ENCODE measurements at regions not wholly inside any gene's neighbourhood (a gene's known extent, or its start where the extent isn't known, plus 50 kb on each side); places are given as distances from the start of the nearest gene placed in this dataset.
"Not testable (repeated sequence)": the region's sequence is repeated elsewhere in the genome, so short reads cannot be mapped to it uniquely, and the experiment has no call there.

DNA sequence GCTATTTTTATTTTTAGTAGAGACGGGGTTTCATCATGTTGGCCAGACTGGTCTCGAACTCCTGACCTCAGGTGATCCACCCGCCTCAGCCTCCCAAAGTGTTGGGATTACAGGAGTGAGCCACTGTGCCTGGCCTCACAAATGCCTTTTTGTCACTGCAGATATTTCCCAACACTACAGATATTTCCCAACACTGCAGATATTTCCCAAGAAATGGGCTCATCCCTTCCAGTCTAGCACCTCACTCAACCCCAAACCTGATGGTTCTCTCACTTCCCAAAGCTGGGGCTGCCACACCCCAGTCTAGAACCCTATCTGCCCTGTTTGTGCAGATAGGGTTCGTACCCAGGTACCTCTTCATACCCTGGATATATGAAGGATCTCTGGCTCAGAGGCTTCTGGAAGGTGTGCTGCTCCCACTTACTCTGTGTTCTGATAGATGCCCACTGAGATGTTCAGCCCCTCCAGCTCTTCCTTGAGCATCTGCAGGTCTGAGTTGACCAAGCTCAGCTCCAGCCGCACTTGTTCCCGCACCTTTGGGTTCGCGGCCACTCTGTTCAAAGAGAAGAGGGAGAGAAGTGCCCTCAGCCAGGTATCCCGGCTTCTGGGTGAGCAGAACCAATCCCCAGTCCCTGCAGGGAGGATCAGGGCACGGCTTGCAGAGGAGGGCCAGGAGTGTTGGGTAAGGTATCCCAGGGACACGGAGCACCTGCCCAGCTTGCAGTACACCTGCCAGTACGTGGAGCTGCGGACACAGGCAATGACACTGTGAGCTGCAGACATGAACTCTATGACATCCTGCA lies 265.1 kb downstream of the GOLGA6L6 start:
- H3K4me1 ChIP-seq; H3K27me3 ChIP-seq (replicated peaks in 1 of 7); intact Hi-C loops (cut with DNase I; ENCODE audit: low total_unique reads); H3K36me3 ChIP-seq; H3K4me3 ChIP-seq; H3K27ac ChIP-seq: not testable (repeated sequence)
- peaks cover 0 to 80% (median 31%) of the 10 kb centered on the region in 8 donors for H3K9me3 ChIP-seq
- 76 to 81% (median 79%) methylated on average over 13 of the region's 13 CpGs for WGBS, 5 donors
- peak; percentile 78 for DNase-seq

DNA sequence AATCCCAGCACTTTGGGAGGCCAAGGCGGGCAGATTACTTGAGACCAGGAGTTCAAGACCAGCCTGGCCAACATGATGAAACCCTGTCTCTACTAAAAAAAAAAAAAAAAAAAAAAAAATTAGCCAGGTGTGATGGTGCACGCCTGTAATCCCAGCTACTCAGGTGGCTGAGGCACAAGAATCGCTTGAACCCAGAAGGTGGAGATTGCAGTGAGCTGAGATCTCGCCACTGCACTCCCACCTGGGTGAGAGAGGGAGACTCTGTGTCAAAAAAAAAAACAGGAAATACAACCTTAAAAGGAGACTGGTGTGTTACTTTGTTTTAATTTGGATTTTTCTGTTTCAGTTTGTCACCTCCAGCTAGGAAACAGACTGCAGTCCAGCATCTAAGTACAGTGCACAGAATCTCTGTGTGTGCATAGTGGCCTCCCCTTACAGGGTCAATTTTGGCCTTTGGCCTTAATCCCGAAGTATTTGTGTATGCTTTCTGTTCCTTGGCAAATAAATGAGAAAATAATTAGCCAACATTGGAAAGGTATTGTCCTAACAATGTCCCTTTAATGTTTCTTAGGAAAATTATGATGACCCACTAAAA lies 266.1 kb downstream of the GOLGA6L6 start:
- DNase-seq; H3K36me3 ChIP-seq; H3K4me1 ChIP-seq; H3K27me3 ChIP-seq (replicated peaks in 1 of 7); intact Hi-C loops (cut with DNase I; ENCODE audit: low total_unique reads); H3K27ac ChIP-seq; H3K4me3 ChIP-seq: not testable (repeated sequence)
- peaks cover 0 to 75% (median 20%) of the 10 kb centered on the region in 8 donors for H3K9me3 ChIP-seq
- WGBS, 5 donors: 63 to 78% (median 64%) methylated on average over 5 of the region's 5 CpGs

DNA sequence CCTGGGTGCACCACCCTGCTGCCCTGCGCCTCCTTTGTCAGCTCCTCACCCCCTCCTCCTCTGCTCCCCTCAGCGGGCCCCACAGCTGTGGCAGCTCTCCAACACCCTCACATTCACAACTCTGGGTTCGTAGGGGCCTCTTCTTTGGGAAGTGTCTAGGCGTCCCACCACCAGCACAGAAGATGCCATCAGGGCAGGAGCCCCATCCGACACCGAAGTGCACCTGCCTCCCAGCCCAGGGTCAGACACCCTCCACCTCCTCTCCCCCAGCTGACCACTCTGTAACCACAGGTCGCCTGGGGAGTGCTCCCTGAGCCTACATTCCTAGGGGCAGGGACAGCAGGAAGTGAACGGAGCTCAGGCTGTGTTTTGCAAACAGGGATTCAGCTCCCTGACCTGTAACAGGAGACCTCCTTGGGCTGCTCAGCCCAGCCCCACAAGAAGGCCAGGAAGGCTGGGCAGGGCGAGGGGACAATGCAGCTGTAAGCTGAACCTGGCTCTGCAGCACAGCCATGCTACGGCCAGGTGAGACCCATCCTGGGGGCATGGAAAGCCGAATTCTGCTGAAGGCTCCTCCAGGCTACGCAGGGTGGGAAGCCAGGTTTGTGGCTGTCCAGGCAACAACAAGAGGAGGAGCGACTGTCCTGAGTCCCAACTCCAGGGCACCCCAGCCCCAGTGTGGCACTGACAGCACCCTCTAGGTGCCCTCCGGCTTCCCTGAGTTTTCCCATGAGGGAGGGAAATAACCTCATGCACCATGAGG lies 269.0 kb downstream of the GOLGA6L6 start:
- 73 to 80% (median 78%) methylated on average over 13 to 14 of the region's 14 CpGs for WGBS, 5 donors
- intact Hi-C loops (cut with DNase I; ENCODE audit: low total_unique reads): no loop called here
- H3K9me3 ChIP-seq: peaks cover 0 to 58% (median 12%) of the 10 kb centered on the region in 8 donors
- H3K27ac ChIP-seq: no peak overlapping the region
- TF ChIP-seq POLR2AphosphoS5 (IDR thresholded peaks at IDR 0.05) (no peak), POLR2A (IDR thresholded peaks at IDR 0.05) (no peak)
- TF ChIP-seq, protein P1, sequence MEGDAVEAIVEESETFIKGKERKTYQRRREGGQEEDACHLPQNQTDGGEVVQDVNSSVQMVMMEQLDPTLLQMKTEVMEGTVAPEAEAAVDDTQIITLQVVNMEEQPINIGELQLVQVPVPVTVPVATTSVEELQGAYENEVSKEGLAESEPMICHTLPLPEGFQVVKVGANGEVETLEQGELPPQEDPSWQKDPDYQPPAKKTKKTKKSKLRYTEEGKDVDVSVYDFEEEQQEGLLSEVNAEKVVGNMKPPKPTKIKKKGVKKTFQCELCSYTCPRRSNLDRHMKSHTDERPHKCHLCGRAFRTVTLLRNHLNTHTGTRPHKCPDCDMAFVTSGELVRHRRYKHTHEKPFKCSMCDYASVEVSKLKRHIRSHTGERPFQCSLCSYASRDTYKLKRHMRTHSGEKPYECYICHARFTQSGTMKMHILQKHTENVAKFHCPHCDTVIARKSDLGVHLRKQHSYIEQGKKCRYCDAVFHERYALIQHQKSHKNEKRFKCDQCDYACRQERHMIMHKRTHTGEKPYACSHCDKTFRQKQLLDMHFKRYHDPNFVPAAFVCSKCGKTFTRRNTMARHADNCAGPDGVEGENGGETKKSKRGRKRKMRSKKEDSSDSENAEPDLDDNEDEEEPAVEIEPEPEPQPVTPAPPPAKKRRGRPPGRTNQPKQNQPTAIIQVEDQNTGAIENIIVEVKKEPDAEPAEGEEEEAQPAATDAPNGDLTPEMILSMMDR (IDR thresholded peaks at IDR 0.05 in 8 of 11, conservative IDR thresholded peaks at IDR 0.05 in 3 of 11): no peak
- no peaks in the 10 kb centered on the region for H3K36me3 ChIP-seq
- no peaks in the 10 kb centered on the region for H3K4me1 ChIP-seq
- no peak overlapping the region for H3K4me3 ChIP-seq
- peaks cover 0 to 7% (median 0%) of the 10 kb centered on the region in 7 donors for H3K27me3 ChIP-seq (replicated peaks in 1 of 7)
- peak; percentile 79 for DNase-seq

DNA sequence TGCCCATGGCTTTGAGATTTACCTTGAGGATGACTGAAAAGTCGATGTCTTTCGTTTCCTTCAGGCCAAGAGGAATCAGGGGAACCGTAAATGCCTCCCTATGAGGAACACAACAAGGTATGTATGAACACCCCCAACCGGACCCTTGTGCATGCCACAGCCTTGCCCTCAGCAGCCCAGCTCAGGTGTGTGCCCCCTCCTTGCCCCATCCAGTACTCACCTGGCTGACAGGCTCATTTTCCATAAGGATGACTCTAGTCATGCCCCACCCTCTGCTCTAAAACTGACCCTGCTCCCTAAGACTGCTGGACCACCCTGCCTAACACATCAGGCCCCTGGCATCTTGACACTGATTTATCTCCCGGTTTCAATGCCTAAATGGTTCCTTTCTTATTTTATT lies 270.0 kb downstream of the GOLGA6L6 start:
- no peak overlapping the region for H3K27ac ChIP-seq
- intact Hi-C loops (cut with DNase I; ENCODE audit: low total_unique reads): no loop called here
- H3K4me3 ChIP-seq: no peak overlapping the region
- no peaks in the 10 kb centered on the region for H3K36me3 ChIP-seq
- H3K4me1 ChIP-seq: no peaks in the 10 kb centered on the region
- peaks cover 0 to 7% (median 0%) of the 10 kb centered on the region in 7 donors for H3K27me3 ChIP-seq (replicated peaks in 1 of 7)
- peaks cover 0 to 49% (median 7%) of the 10 kb centered on the region in 8 donors for H3K9me3 ChIP-seq
- peak; percentile 74 for DNase-seq
- WGBS, 5 donors: 53 to 67% (median 63%) methylated on average over 5 of the region's 5 CpGs
- TF ChIP-seq, protein P1 (IDR thresholded peaks at IDR 0.05 in 8 of 11, conservative IDR thresholded peaks at IDR 0.05 in 3 of 11): no peak
- TF ChIP-seq POLR2A (IDR thresholded peaks at IDR 0.05): no peak
- no peak for TF ChIP-seq POLR2AphosphoS5 (IDR thresholded peaks at IDR 0.05)

DNA sequence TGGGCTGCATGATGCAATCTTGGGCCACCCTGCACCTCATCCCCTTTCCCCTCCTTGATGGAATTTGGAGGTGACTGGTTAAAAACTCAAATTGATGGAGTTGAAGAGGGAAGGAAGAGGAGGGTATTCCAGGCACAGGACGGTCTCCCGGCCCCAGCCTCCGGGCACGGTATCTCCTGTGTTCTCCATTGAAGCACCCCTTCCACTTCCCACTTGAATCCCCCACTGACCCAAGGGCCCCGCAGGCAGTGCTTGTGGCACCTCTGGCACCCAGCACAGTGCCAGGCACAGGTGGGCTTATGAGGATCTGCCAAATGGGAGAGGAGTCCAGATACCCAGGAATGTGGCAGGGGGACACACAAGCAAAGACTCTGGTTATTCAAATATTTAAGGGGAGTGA lies 271.6 kb downstream of the GOLGA6L6 start:
- WGBS, 5 donors: 84 to 94% (median 90%) methylated on average over 5 of the region's 5 CpGs
- H3K27ac ChIP-seq; H3K27me3 ChIP-seq (replicated peaks in 1 of 7); intact Hi-C loops (cut with DNase I; ENCODE audit: low total_unique reads); H3K4me1 ChIP-seq; H3K4me3 ChIP-seq; H3K36me3 ChIP-seq: not testable (repeated sequence)
- DNase-seq: peak; percentile 77
- H3K9me3 ChIP-seq: peaks cover 0 to 45% (median 5%) of the 10 kb centered on the region in 8 donors

DNA sequence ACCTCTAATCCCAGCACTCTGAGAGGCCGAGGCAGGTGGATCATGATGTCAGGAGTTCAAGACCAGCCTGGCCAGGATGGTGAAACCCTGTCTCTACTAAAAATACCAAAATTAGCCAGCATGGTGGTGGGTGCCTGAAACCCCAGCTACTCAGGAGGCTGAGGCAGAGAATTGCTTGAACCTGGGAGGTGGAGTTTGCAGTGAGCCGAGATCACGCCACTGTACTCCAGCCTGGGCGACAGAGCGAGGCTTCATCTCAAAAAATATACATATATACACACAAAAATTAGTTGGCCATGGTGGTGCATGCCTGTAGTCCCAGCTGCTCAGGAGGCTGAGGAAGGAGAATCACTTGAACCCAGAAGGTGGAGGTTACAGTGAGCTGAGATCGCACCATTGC lies 273.6 kb downstream of the GOLGA6L6 start:
- intact Hi-C loops (cut with DNase I; ENCODE audit: low total_unique reads); H3K27me3 ChIP-seq (replicated peaks in 1 of 7); DNase-seq; H3K36me3 ChIP-seq; H3K4me3 ChIP-seq; H3K27ac ChIP-seq; H3K4me1 ChIP-seq: not testable (repeated sequence)
- 86 to 92% (median 91%) methylated on average over 6 of the region's 6 CpGs for WGBS, 5 donors
- peaks cover 0 to 28% (median 4%) of the 10 kb centered on the region in 8 donors for H3K9me3 ChIP-seq

DNA sequence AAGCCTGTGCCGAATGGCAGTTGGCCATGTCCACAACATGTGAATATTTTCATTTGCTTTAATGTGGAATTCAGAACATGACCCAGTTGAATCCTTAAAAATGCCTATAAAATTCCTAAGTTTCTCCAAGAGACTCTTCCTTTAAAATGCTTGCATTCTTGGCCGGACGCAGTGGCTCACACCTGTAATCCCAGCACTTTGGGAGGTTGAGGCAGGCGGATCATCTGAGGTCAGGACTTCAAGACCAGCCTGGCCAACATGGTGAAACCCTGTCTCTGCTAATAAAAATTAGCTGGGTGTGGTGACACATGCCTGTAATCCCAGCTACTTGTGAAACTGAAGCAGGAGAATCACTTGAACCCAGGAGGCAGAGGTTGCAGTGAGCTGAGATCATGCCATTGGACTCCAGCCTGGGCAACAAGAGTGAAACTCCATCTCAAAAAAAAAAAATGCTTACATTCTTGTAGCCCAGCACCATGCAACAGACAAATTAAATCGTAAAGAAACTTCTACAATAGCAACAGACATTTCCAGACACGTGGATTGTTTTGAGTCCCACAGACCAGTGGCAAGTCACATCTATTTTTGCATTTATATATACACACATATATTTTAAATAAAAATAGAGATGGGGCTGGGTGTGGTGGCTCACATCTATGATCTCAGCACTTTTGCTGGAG lies 274.4 kb downstream of the GOLGA6L6 start:
- WGBS, 5 donors: 72 to 83% (median 77%) methylated on average over 6 of the region's 6 CpGs
- H3K27ac ChIP-seq; H3K27me3 ChIP-seq (replicated peaks in 1 of 7); H3K4me1 ChIP-seq; intact Hi-C loops (cut with DNase I; ENCODE audit: low total_unique reads); H3K36me3 ChIP-seq; H3K4me3 ChIP-seq; DNase-seq: not testable (repeated sequence)
- peaks cover 0 to 20% (median 4%) of the 10 kb centered on the region in 8 donors for H3K9me3 ChIP-seq

DNA sequence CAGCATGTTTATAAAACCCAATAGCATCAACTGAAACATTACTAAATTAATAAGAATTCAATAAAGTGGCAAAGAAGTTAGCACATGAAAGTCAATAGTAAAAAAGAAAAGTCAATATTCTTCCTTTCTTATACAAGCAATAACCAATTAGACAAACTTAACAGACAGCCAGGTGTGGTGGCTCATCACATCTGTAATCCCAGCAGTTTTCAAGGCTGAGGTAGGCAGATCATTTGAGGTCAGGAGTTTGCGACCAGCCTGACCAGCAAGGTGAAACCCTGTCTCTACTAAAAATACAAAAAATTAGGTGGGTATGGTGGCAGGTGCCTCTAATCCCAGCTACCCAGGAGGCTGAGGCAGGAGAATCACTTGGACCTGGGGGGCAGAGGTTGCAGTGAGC lies 275.9 kb downstream of the GOLGA6L6 start:
- H3K4me1 ChIP-seq; DNase-seq; intact Hi-C loops (cut with DNase I; ENCODE audit: low total_unique reads); H3K9me3 ChIP-seq; H3K27ac ChIP-seq; H3K36me3 ChIP-seq; H3K4me3 ChIP-seq; H3K27me3 ChIP-seq (replicated peaks in 1 of 7): not testable (repeated sequence)
- 78 to 96% (median 82%) methylated on average over 1 of the region's 1 CpG for WGBS, 5 donors
